ENCODE measurements at regions not wholly inside any gene's neighbourhood (a gene's known extent, or its start where the extent isn't known, plus 50 kb on each side); places are given as distances from the start of the nearest gene placed in this dataset.

GRCh38 chr2:47236503-47237215, 60.3 kb upstream of the CALM2 start:
- in situ Hi-C loops (cut with MboI; ENCODE audit: low pct_unique_long_range_greater_than_20kb, low sequenced_read_pairs, unreplicated experiment): no loop called here
- TF ChIP-seq CTCF (IDR thresholded peaks at IDR 0.05; ENCODE audit: extremely low read depth, insufficient read depth, missing control alignments): no peak
- no peak for DNase-seq (ENCODE audit: low spot score)

GRCh38 chr2:47235132-47235531, 58.8 kb upstream of the CALM2 start:
- in situ Hi-C loops (cut with MboI; ENCODE audit: low pct_unique_long_range_greater_than_20kb, low sequenced_read_pairs, unreplicated experiment): no loop called here
- no peak for DNase-seq (ENCODE audit: low spot score)
- TF ChIP-seq CTCF (IDR thresholded peaks at IDR 0.05; ENCODE audit: extremely low read depth, insufficient read depth, missing control alignments): no peak

- in situ Hi-C loops (cut with MboI; ENCODE audit: low pct_unique_long_range_greater_than_20kb, low sequenced_read_pairs, unreplicated experiment): no loop called here
- no peak for DNase-seq (ENCODE audit: low spot score)
- TF ChIP-seq CTCF (IDR thresholded peaks at IDR 0.05; ENCODE audit: extremely low read depth, insufficient read depth, missing control alignments): no peak
Observed at GRCh38 chr2:47234456-47234855, 58.1 kb upstream of the CALM2 start.

GRCh38 chr2:47232738-47233415, 56.6 kb upstream of the CALM2 start:
- TF ChIP-seq CTCF (IDR thresholded peaks at IDR 0.05; ENCODE audit: extremely low read depth, insufficient read depth, missing control alignments): no peak
- in situ Hi-C loops (cut with MboI; ENCODE audit: low pct_unique_long_range_greater_than_20kb, low sequenced_read_pairs, unreplicated experiment): no loop called here
- no peak for DNase-seq (ENCODE audit: low spot score)

GRCh38 chr2:47230418-47230817, 54.1 kb upstream of the CALM2 start:
- TF ChIP-seq CTCF (IDR thresholded peaks at IDR 0.05; ENCODE audit: extremely low read depth, insufficient read depth, missing control alignments): no peak
- in situ Hi-C loops (cut with MboI; ENCODE audit: low pct_unique_long_range_greater_than_20kb, low sequenced_read_pairs, unreplicated experiment): no loop called here
- no peak for DNase-seq (ENCODE audit: low spot score)

- in situ Hi-C loops (cut with MboI; ENCODE audit: low pct_unique_long_range_greater_than_20kb, low sequenced_read_pairs, unreplicated experiment): no loop called here
- DNase-seq (ENCODE audit: low spot score): no peak
Observed at GRCh38 chr2:47227532-47228279, 51.4 kb upstream of the CALM2 start.

More at GRCh38 chr2:47227532-47228279, 51.4 kb upstream of the CALM2 start:
- TF ChIP-seq CTCF (IDR thresholded peaks at IDR 0.05; ENCODE audit: extremely low read depth, insufficient read depth, missing control alignments): no peak
